K562 (cell line): ENCODE measurements at regions not wholly inside any gene's neighbourhood (a gene's known extent, or its start where the extent isn't known, plus 50 kb on each side); places are given as distances from the start of the nearest gene placed in this dataset.

ENCODE experiments used
- ATAC-seq: fragments of 200-7000 bp; cut with Tn5 transposase; 3 replicates; pipeline ENCODE4 v1.9.1; 2020; ENCODE audit warnings: moderate library complexity
- BruUV-seq: library from RNA; stranded (reverse); fragments of 400-500 nt; replicated peaks from 2 replicates; lab custom pipeline; 2021; lab: Mats Ljungman, UMichigan
- CTCF ChIA-PET: fragments of 300-600 bp; formaldehyde crosslinking; extraction: SDS; loops from one replicate; lab custom pipeline; 2021; ENCODE audit warnings: low intra/inter-chr PET ratio; lab: Yijun Ruan, JAX
- POLR2A ChIA-PET: fragments of 300-600, 350-650 bp; sonication (Branson Sonifier 250); formaldehyde crosslinking; extraction: SDS; loops from one replicate; lab custom pipeline; 2021; ENCODE audit warnings: antibody characterized with exemption, inconsistent platforms; lab: Yijun Ruan, JAX
- DNase-seq, 4 experiments: peaks; one replicate each; pipeline versions ENCODE4 v3.0.0 to v3.0.0-alpha.2; 2011 to 2018; ENCODE audit warnings: low spot score in 3 of 4, mixed read lengths in 3 of 4; ENCODE audit errors: extremely low read depth in 1 of 4
- FAIRE-seq: peaks from 2 replicates; lab custom pipeline; 2011; peaks lifted over from hg19 to GRCh38; lab: Jason Lieb, UNC
- H2AFZ ChIP-seq: 2 replicates; pipeline ENCODE4 v1.6.0; 2011; ENCODE audit warnings: low read depth, low read length, control low read depth, inconsistent platforms
- H3K27ac ChIP-seq: fragments of 200-600 bp; 3 replicates; pipeline ENCODE4 v1.8.0; 2011; ENCODE audit warnings: low read depth, mild to moderate bottlenecking, control low read depth, inconsistent platforms, low read length, moderate library complexity, mixed read lengths; ENCODE audit errors: extremely low read depth
- H3K27me3 ChIP-seq, 2 experiments: fragments of 300-600 bp in 1 of 2; 2 replicates in 1 of 2; 3 replicates in 1 of 2; pipeline versions ENCODE4 v1.6.0 to v1.8.0; 2011; ENCODE audit warnings: inconsistent platforms in 2 of 2, low read length in 2 of 2, mild to moderate bottlenecking in 1 of 2, mixed read lengths in 1 of 2, moderate library complexity in 1 of 2; ENCODE audit not compliant: control insufficient read depth in 2 of 2, insufficient read depth in 2 of 2
- H3K36me3 ChIP-seq: fragments of 300-600 bp; 3 replicates; pipeline ENCODE4 v1.8.0; 2011; ENCODE audit warnings: mild to moderate bottlenecking, low read length, inconsistent platforms; ENCODE audit not compliant: control insufficient read depth, insufficient read depth
- H3K4me1 ChIP-seq, 2 experiments: fragments of 200-600 bp in 1 of 2; replicated peaks in 1 of 2; 2 replicates in 1 of 2; 3 replicates in 1 of 2; pipeline versions ENCODE4 v1.5.1 to v1.8.0; 2011; ENCODE audit warnings: inconsistent platforms in 2 of 2, low read length in 2 of 2, mild to moderate bottlenecking in 1 of 2, mixed read lengths in 1 of 2, moderate library complexity in 1 of 2; ENCODE audit not compliant: control insufficient read depth in 2 of 2, insufficient read depth in 2 of 2
- H3K4me2 ChIP-seq: 2 replicates; pipeline ENCODE4 v1.6.1; 2011; ENCODE audit warnings: low read length, control low read depth, inconsistent platforms, mixed read lengths; ENCODE audit not compliant: insufficient read depth
- H3K4me3 ChIP-seq: fragments of 200-600 bp; sonication (generic), shearing (Covaris generic); 2 replicates; pipeline ENCODE4 v1.5.1; 2016; ENCODE audit warnings: control low read depth, inconsistent platforms
- H3K79me2 ChIP-seq: fragments of 200-600 bp; 3 replicates; pipeline ENCODE4 v1.8.0; 2011; ENCODE audit warnings: low read length, inconsistent platforms; ENCODE audit not compliant: control insufficient read depth, insufficient read depth
- H3K9ac ChIP-seq, 2 experiments: 2 replicates each; pipeline versions ENCODE4 v1.6.0 to v1.6.1; 2011; ENCODE audit warnings: low read depth in 2 of 2, low read length in 2 of 2, control low read depth in 1 of 2, inconsistent platforms in 1 of 2, mild to moderate bottlenecking in 1 of 2, mixed read lengths in 1 of 2; ENCODE audit not compliant: insufficient read depth in 1 of 2
- H3K9me1 ChIP-seq: one replicate; pipeline ENCODE4 v1.6.0; 2011; ENCODE audit warnings: inconsistent platforms, mild to moderate bottlenecking, low read length, moderate library complexity; ENCODE audit not compliant: control insufficient read depth, insufficient read depth
- H3K9me3 ChIP-seq: replicated peaks from 2 replicates; pipeline ENCODE4 v1.5.1; 2011; ENCODE audit warnings: low read depth, low read length, inconsistent platforms; ENCODE audit not compliant: control insufficient read depth, insufficient read depth
- H4K20me1 ChIP-seq: replicated peaks from 2 replicates; pipeline ENCODE4 v1.6.1; 2011; ENCODE audit warnings: low read length, inconsistent platforms, mixed read lengths; ENCODE audit not compliant: control insufficient read depth, insufficient read depth
- E2F3 ChIP-seq: fragments of 250-450 bp; sonication (Bioruptor Pico); IDR thresholded peaks from 2 replicates; pipeline ENCODE4 v1.4.0; 2020; ENCODE audit warnings: mild to moderate bottlenecking
- PCBP2 ChIP-seq: fragments of 200-400 bp; formaldehyde crosslinking; IDR thresholded peaks from 2 replicates; pipeline ENCODE4 v1.6.1; 2018; ENCODE audit warnings: low read length, low read depth, mild to moderate bottlenecking, moderate library complexity; ENCODE audit not compliant: poor library complexity, severe bottlenecking
- SMARCB1 ChIP-seq: IDR thresholded peaks from 2 replicates; pipeline ENCODE4 v1.6.1; 2011; ENCODE audit warnings: improper control_type of control experiment, low read depth; ENCODE audit not compliant: insufficient read length
- ZFP30 ChIP-seq: fragments of 250-450 bp; sonication (Bioruptor Pico); IDR thresholded peaks from 2 replicates; pipeline ENCODE4 v1.8.0; 2022; ENCODE audit warnings: moderate library complexity, mild to moderate bottlenecking, inconsistent platforms, borderline replicate concordance
- ZNF174 ChIP-seq: fragments of 250-450 bp; sonication (Bioruptor Pico); IDR thresholded peaks from 2 replicates; pipeline ENCODE4 v1.4.0; 2020; ENCODE audit warnings: mild to moderate bottlenecking
- ZNF184 ChIP-seq: sonication (generic); formaldehyde crosslinking; IDR thresholded peaks from 2 replicates; pipeline ENCODE4 v1.5.0; 2020; ENCODE audit warnings: missing genetic modification reagents
- WGBS: fragments of 100-300 bp; shearing (Covaris generic); methylation state at CpG from one replicate; pipeline ENCODE4 v1.1.6; 2016; ENCODE audit warnings: low coverage, mixed read lengths; ENCODE audit not compliant: insufficient coverage; ENCODE audit errors: missing lambda C conversion rate; 5-methylcytosine and 5-hydroxymethylcytosine counted together
- in situ Hi-C: fragments of 300-500 bp; cut with MboI; formaldehyde crosslinking; loops from 4 replicates; pipeline ENCODE4 v1.15.0; 2018; ENCODE audit warnings: inconsistent platforms, mixed read lengths
- intact Hi-C: fragments of 100-400 bp; cut with micrococcal nuclease; formaldehyde crosslinking; loops from 2 replicates; pipeline ENCODE4 v1.14.2; 2022
- TF ChIP-seq, protein P1 (sequence below): fragments of 450-650 bp; IDR thresholded peaks from 2 replicates; pipeline ENCODE4 v1.6.1; 2017; ENCODE audit warnings: mild to moderate bottlenecking, moderate library complexity

DNA sequence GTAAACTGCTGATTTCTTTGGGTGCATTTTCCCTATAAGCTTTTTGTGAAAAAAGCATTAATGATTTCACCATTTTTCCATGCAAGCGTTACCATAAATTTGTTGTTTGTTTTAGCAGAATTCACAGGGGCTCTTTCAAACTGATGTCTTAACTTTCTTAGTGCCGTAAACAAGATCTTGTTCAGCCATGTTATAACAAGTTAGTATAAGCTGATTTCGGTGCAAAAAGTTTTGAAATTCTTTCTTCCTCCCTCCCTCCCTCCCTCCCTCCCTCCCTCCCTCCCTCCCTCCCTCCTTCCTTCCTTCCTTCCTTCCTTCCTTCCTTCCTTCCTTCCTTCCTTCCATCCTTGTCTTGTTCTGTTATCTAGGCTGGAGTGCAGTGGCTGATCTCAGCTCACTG, 71.7 kb upstream of the CHORDC1 start:
- FAIRE-seq (no peak), DNase-seq (no peak), ATAC-seq (no peak)
- BruUV-seq: no TSS peak
- H3K4me3 ChIP-seq: no peak overlapping the region
- in situ Hi-C loops (no loop called here), intact Hi-C loops (no loop called here)
- no peaks in the 10 kb centered on the region for H3K9me3 ChIP-seq
- H3K4me1 ChIP-seq: no peaks in the 10 kb centered on the region
- CTCF ChIA-PET: no interaction called here
- no peaks in the 10 kb centered on the region for H3K36me3 ChIP-seq
- 2% methylated on average over 3 of the region's 3 CpGs for WGBS
- H3K27me3 ChIP-seq: no peaks in the 10 kb centered on the region
- H3K9ac ChIP-seq: no peak overlapping the region
- H3K79me2 ChIP-seq: no peaks in the 10 kb centered on the region
- no peak overlapping the region for H3K27ac ChIP-seq
- POLR2A ChIA-PET: no interaction called here
- no peak overlapping the region for H3K4me2 ChIP-seq
- no peaks in the 10 kb centered on the region for H3K9me1 ChIP-seq
- no peak overlapping the region for H2AFZ ChIP-seq
- TF ChIP-seq PCBP2 (peak; percentile 33), ZFP30 (CRISPR knock-in tag) (no peak), SMARCB1 (no peak), E2F3 (CRISPR knock-in tag) (no peak), ZNF174 (CRISPR knock-in tag) (no peak), ZNF184 (no peak)
- TF ChIP-seq, protein P1, sequence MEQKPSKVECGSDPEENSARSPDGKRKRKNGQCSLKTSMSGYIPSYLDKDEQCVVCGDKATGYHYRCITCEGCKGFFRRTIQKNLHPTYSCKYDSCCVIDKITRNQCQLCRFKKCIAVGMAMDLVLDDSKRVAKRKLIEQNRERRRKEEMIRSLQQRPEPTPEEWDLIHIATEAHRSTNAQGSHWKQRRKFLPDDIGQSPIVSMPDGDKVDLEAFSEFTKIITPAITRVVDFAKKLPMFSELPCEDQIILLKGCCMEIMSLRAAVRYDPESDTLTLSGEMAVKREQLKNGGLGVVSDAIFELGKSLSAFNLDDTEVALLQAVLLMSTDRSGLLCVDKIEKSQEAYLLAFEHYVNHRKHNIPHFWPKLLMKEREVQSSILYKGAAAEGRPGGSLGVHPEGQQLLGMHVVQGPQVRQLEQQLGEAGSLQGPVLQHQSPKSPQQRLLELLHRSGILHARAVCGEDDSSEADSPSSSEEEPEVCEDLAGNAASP: no peak
- TF ChIP-seq, all 486 proteins: peak for 1
- no peaks in the 10 kb centered on the region for H4K20me1 ChIP-seq
